ENCODE measurements at regions not wholly inside any gene's neighbourhood (a gene's known extent, or its start where the extent isn't known, plus 50 kb on each side); places are given as distances from the start of the nearest gene placed in this dataset.

- Histone ChIP-seq H3K4me3 (ENCODE audit: low read depth, low read length) (no peak overlapping the region), H3K9me3 (ENCODE audit: control insufficient read depth, insufficient read depth, low read depth, low read length) (no peaks in the 10 kb centered on the region), H3K27ac (ENCODE audit: extremely low read depth, low read depth, low read length) (no peak overlapping the region), H3K4me1 (ENCODE audit: control insufficient read depth, insufficient read depth, low read length) (no peaks in the 10 kb centered on the region), H3K36me3 (ENCODE audit: control insufficient read depth in 2 of 2, insufficient read depth in 1 of 2, low read length in 2 of 2) (no peaks in the 10 kb centered on the region)
- no peak for TF ChIP-seq ZNF112 (tag by site-specific recombination; IDR thresholded peaks at IDR 0.05)
- no peak for TF ChIP-seq ZNF280C (tag by site-specific recombination; IDR thresholded peaks at IDR 0.05)
- no peak for TF ChIP-seq ZNF677 (tag by site-specific recombination; IDR thresholded peaks at IDR 0.05)
- no peak for TF ChIP-seq ZNF549 (tag by site-specific recombination; IDR thresholded peaks at IDR 0.05)
- no peak for TF ChIP-seq REST (tag by site-specific recombination; IDR thresholded peaks at IDR 0.05)
- TF ChIP-seq, protein P1, sequence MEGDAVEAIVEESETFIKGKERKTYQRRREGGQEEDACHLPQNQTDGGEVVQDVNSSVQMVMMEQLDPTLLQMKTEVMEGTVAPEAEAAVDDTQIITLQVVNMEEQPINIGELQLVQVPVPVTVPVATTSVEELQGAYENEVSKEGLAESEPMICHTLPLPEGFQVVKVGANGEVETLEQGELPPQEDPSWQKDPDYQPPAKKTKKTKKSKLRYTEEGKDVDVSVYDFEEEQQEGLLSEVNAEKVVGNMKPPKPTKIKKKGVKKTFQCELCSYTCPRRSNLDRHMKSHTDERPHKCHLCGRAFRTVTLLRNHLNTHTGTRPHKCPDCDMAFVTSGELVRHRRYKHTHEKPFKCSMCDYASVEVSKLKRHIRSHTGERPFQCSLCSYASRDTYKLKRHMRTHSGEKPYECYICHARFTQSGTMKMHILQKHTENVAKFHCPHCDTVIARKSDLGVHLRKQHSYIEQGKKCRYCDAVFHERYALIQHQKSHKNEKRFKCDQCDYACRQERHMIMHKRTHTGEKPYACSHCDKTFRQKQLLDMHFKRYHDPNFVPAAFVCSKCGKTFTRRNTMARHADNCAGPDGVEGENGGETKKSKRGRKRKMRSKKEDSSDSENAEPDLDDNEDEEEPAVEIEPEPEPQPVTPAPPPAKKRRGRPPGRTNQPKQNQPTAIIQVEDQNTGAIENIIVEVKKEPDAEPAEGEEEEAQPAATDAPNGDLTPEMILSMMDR (tag by site-specific recombination; IDR thresholded peaks at IDR 0.05): no peak
- no peak for TF ChIP-seq ZNF843 (tag by site-specific recombination; IDR thresholded peaks at IDR 0.05)
- no peak for TF ChIP-seq ZNF555 (tag by site-specific recombination; conservative IDR thresholded peaks at IDR 0.05)
- no peak for TF ChIP-seq ZNF707 (tag by site-specific recombination; IDR thresholded peaks at IDR 0.05)
- CTCF ChIA-PET: interaction anchor here (0.5 to 1.2 kb wide), 14 partner anchors 10 to 1385 kb away, joined by 3 to 5 read pairs (median 3); no protein-coding TSS in a partner anchor
- POLR2A ChIA-PET: no interaction called here
Observed at GRCh38 chr2:198375083-198375410, 570.7 kb downstream of the PLCL1 start.

DNA sequence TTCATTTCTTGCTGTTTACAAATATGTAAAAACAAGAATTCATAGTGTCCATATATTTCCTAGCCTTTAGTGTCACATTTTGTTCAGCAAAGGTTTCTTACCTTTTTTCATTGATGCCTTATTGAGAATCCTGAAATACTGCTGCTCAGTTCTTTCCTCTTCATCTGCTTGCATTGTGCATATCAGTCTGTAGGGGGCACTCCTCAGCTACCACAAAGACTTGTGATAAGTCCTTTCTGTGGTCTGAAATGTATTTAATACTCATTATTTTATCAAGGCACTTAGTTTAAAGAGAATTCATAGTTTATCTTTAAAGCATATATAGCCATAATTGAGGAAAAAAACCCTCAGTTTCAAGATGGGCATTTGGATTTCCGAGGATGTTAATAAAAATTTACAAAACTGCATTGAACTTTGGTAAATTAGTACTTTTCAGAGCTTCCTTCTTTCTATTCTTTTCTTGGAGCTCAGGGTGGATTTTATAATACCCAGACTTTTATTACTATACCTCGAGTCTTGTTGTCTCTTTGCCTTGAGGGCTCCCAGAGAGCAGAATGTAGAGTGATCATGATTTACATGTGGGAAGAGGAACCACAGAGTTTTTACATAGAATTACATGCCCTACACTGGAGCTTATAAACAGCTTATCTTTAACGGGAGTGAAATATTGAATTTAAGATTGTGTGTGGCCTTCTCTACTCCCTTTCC, 570.1 kb downstream of the PLCL1 start:
- Histone ChIP-seq H3K36me3 (ENCODE audit: control insufficient read depth in 2 of 2, insufficient read depth in 1 of 2, low read length in 2 of 2) (no peaks in the 10 kb centered on the region), H3K4me3 (ENCODE audit: low read depth, low read length) (no peak overlapping the region), H3K27ac (ENCODE audit: extremely low read depth, low read depth, low read length) (no peak overlapping the region), H3K4me1 (ENCODE audit: control insufficient read depth, insufficient read depth, low read length) (no peaks in the 10 kb centered on the region), H3K9me3 (ENCODE audit: control insufficient read depth, insufficient read depth, low read depth, low read length) (no peaks in the 10 kb centered on the region)
- ChIA-PET CTCF (interaction anchor here (0.5 to 1.2 kb wide), 14 partner anchors 10 to 1385 kb away, joined by 3 to 5 read pairs (median 3); no protein-coding TSS in a partner anchor), POLR2A (no interaction called here)
- TF ChIP-seq, protein P1 (tag by site-specific recombination; IDR thresholded peaks at IDR 0.05): peak; percentile 33; the same call in 1 of the 2 replicates
- TF ChIP-seq ZNF654 (tag by site-specific recombination; IDR thresholded peaks at IDR 0.05; ENCODE audit: low read depth) (peak; percentile 52), BCL11A (tag by site-specific recombination; IDR thresholded peaks at IDR 0.05; ENCODE audit: low read depth) (no peak)
